ENCODE measurements at regions not wholly inside any gene's neighbourhood (a gene's known extent, or its start where the extent isn't known, plus 50 kb on each side); places are given as distances from the start of the nearest gene placed in this dataset.
A peak's percentile ranks its signal among the peaks of the same experiment; 100 is the strongest.

- DNase-seq, result no peak
Observed at GRCh38 chr5:155222393-155222792, 208.8 kb downstream of the KIF4B start.

GRCh38 chr5:155229135-155229534 lies 215.6 kb downstream of the KIF4B start:
- DNase-seq, result no peak

GRCh38 chr5:155239803-155240202 lies 226.2 kb downstream of the KIF4B start:
- no peak for DNase-seq

GRCh38 chr5:155250596-155250995 lies 237.0 kb downstream of the KIF4B start:
- DNase-seq, result no peak

GRCh38 chr5:155252025-155252424 lies 238.5 kb downstream of the KIF4B start:
- no peak for DNase-seq

GRCh38 chr5:155252717-155253116 lies 239.2 kb downstream of the KIF4B start:
- no peak for DNase-seq

- no peak for DNase-seq
Observed at GRCh38 chr5:155254399-155254798, 240.8 kb downstream of the KIF4B start.

- DNase-seq, result no peak
Observed at GRCh38 chr5:155258161-155258560, 244.6 kb downstream of the KIF4B start.

GRCh38 chr5:155259648-155260047 lies 246.1 kb downstream of the KIF4B start:
- DNase-seq, result no peak

GRCh38 chr5:155260798-155261197 lies 247.2 kb downstream of the KIF4B start:
- peak; percentile 4 for DNase-seq

GRCh38 chr5:155263381-155263780 lies 249.8 kb downstream of the KIF4B start:
- DNase-seq, result no peak

- DNase-seq, result no peak
Observed at GRCh38 chr5:155264809-155265208, 251.3 kb downstream of the KIF4B start.

- no peak for DNase-seq
Observed at GRCh38 chr5:155268770-155269425, 255.3 kb downstream of the KIF4B start.

- DNase-seq, result no peak
Observed at GRCh38 chr5:155270725-155271124, 257.2 kb downstream of the KIF4B start.

- no peak for DNase-seq
Observed at GRCh38 chr5:155274484-155274883, 260.9 kb downstream of the KIF4B start.

- DNase-seq, result no peak
Observed at GRCh38 chr5:155275222-155275621, 261.7 kb downstream of the KIF4B start.

- no peak for DNase-seq
Observed at GRCh38 chr5:155276231-155276630, 262.7 kb downstream of the KIF4B start.

- DNase-seq, result no peak
Observed at GRCh38 chr5:155278532-155278931, 265.0 kb downstream of the KIF4B start.

GRCh38 chr5:155282503-155283107 lies 269.1 kb downstream of the KIF4B start:
- no peak for DNase-seq

GRCh38 chr5:155285706-155286105 lies 272.2 kb downstream of the KIF4B start:
- no peak for DNase-seq

GRCh38 chr5:155290937-155291336 lies 277.4 kb downstream of the KIF4B start:
- DNase-seq, result no peak

GRCh38 chr5:155293605-155294178 lies 280.1 kb downstream of the KIF4B start:
- no peak for DNase-seq

GRCh38 chr5:155295111-155295510 lies 281.6 kb downstream of the KIF4B start:
- DNase-seq, result no peak

GRCh38 chr5:155299386-155300005 lies 285.9 kb downstream of the KIF4B start:
- DNase-seq, result no peak

All from NCI-H774 (cell line).